K562 (cell line): ENCODE measurements at regions not wholly inside any gene's neighbourhood (a gene's known extent, or its start where the extent isn't known, plus 50 kb on each side); places are given as distances from the start of the nearest gene placed in this dataset.

Experiments used
- ATAC-seq: fragments of 200-7000 bp; cut with Tn5 transposase; 3 replicates; pipeline ENCODE4 v1.9.1; 2020; ENCODE audit warnings: moderate library complexity
- BruUV-seq: library from RNA; stranded (reverse); fragments of 400-500 nt; replicated peaks from 2 replicates; lab custom pipeline; 2021; lab: Mats Ljungman, UMichigan
- CTCF ChIA-PET: fragments of 300-600 bp; formaldehyde crosslinking; extraction: SDS; loops from one replicate; lab custom pipeline; 2021; ENCODE audit warnings: low intra/inter-chr PET ratio; lab: Yijun Ruan, JAX
- POLR2A ChIA-PET: fragments of 300-600, 350-650 bp; sonication (Branson Sonifier 250); formaldehyde crosslinking; extraction: SDS; loops from one replicate; lab custom pipeline; 2021; ENCODE audit warnings: antibody characterized with exemption, inconsistent platforms; lab: Yijun Ruan, JAX
- DNase-seq, 4 experiments: peaks; one replicate each; pipeline versions ENCODE4 v3.0.0 to v3.0.0-alpha.2; 2011 to 2018; ENCODE audit warnings: low spot score in 3 of 4, mixed read lengths in 3 of 4; ENCODE audit errors: extremely low read depth in 1 of 4
- FAIRE-seq: peaks from 2 replicates; lab custom pipeline; 2011; peaks lifted over from hg19 to GRCh38; lab: Jason Lieb, UNC
- H2AFZ ChIP-seq: 2 replicates; pipeline ENCODE4 v1.6.0; 2011; ENCODE audit warnings: low read depth, low read length, control low read depth, inconsistent platforms
- H3K27ac ChIP-seq: fragments of 200-600 bp; 3 replicates; pipeline ENCODE4 v1.8.0; 2011; ENCODE audit warnings: low read depth, mild to moderate bottlenecking, control low read depth, inconsistent platforms, low read length, moderate library complexity, mixed read lengths; ENCODE audit errors: extremely low read depth
- H3K27me3 ChIP-seq, 2 experiments: fragments of 300-600 bp in 1 of 2; 2 replicates in 1 of 2; 3 replicates in 1 of 2; pipeline versions ENCODE4 v1.6.0 to v1.8.0; 2011; ENCODE audit warnings: inconsistent platforms in 2 of 2, low read length in 2 of 2, mild to moderate bottlenecking in 1 of 2, mixed read lengths in 1 of 2, moderate library complexity in 1 of 2; ENCODE audit not compliant: control insufficient read depth in 2 of 2, insufficient read depth in 2 of 2
- H3K36me3 ChIP-seq: fragments of 300-600 bp; 3 replicates; pipeline ENCODE4 v1.8.0; 2011; ENCODE audit warnings: mild to moderate bottlenecking, low read length, inconsistent platforms; ENCODE audit not compliant: control insufficient read depth, insufficient read depth
- H3K4me1 ChIP-seq, 2 experiments: fragments of 200-600 bp in 1 of 2; replicated peaks in 1 of 2; 2 replicates in 1 of 2; 3 replicates in 1 of 2; pipeline versions ENCODE4 v1.5.1 to v1.8.0; 2011; ENCODE audit warnings: inconsistent platforms in 2 of 2, low read length in 2 of 2, mild to moderate bottlenecking in 1 of 2, mixed read lengths in 1 of 2, moderate library complexity in 1 of 2; ENCODE audit not compliant: control insufficient read depth in 2 of 2, insufficient read depth in 2 of 2
- H3K4me2 ChIP-seq: 2 replicates; pipeline ENCODE4 v1.6.1; 2011; ENCODE audit warnings: low read length, control low read depth, inconsistent platforms, mixed read lengths; ENCODE audit not compliant: insufficient read depth
- H3K4me3 ChIP-seq: fragments of 200-600 bp; sonication (generic), shearing (Covaris generic); 2 replicates; pipeline ENCODE4 v1.5.1; 2016; ENCODE audit warnings: control low read depth, inconsistent platforms
- H3K79me2 ChIP-seq: fragments of 200-600 bp; 3 replicates; pipeline ENCODE4 v1.8.0; 2011; ENCODE audit warnings: low read length, inconsistent platforms; ENCODE audit not compliant: control insufficient read depth, insufficient read depth
- H3K9ac ChIP-seq, 2 experiments: 2 replicates each; pipeline versions ENCODE4 v1.6.0 to v1.6.1; 2011; ENCODE audit warnings: low read depth in 2 of 2, low read length in 2 of 2, control low read depth in 1 of 2, inconsistent platforms in 1 of 2, mild to moderate bottlenecking in 1 of 2, mixed read lengths in 1 of 2; ENCODE audit not compliant: insufficient read depth in 1 of 2
- H3K9me1 ChIP-seq: one replicate; pipeline ENCODE4 v1.6.0; 2011; ENCODE audit warnings: inconsistent platforms, mild to moderate bottlenecking, low read length, moderate library complexity; ENCODE audit not compliant: control insufficient read depth, insufficient read depth
- H3K9me3 ChIP-seq: replicated peaks from 2 replicates; pipeline ENCODE4 v1.5.1; 2011; ENCODE audit warnings: low read depth, low read length, inconsistent platforms; ENCODE audit not compliant: control insufficient read depth, insufficient read depth
- H4K20me1 ChIP-seq: replicated peaks from 2 replicates; pipeline ENCODE4 v1.6.1; 2011; ENCODE audit warnings: low read length, inconsistent platforms, mixed read lengths; ENCODE audit not compliant: control insufficient read depth, insufficient read depth
- KAT8 ChIP-seq: fragments of 450-650 bp; IDR thresholded peaks from 2 replicates; pipeline ENCODE4 v1.6.1; 2016; ENCODE audit warnings: low read depth, mild to moderate bottlenecking
- KLF6 ChIP-seq: fragments of 250-450 bp; sonication (Bioruptor Pico); IDR thresholded peaks from 2 replicates; pipeline ENCODE4 v1.4.0; 2020; ENCODE audit warnings: mild to moderate bottlenecking, moderate library complexity, borderline replicate concordance
- WGBS: fragments of 100-300 bp; shearing (Covaris generic); methylation state at CpG from one replicate; pipeline ENCODE4 v1.1.6; 2016; ENCODE audit warnings: low coverage, mixed read lengths; ENCODE audit not compliant: insufficient coverage; ENCODE audit errors: missing lambda C conversion rate; 5-methylcytosine and 5-hydroxymethylcytosine counted together
- in situ Hi-C: fragments of 300-500 bp; cut with MboI; formaldehyde crosslinking; loops from 4 replicates; pipeline ENCODE4 v1.15.0; 2018; ENCODE audit warnings: inconsistent platforms, mixed read lengths
- intact Hi-C: fragments of 100-400 bp; cut with micrococcal nuclease; formaldehyde crosslinking; loops from 2 replicates; pipeline ENCODE4 v1.14.2; 2022
- TF ChIP-seq, protein P1 (sequence below): fragments of 450-650 bp; IDR thresholded peaks from 2 replicates; pipeline ENCODE4 v1.6.1; 2018; ENCODE audit not compliant: partially characterized antibody

DNA sequence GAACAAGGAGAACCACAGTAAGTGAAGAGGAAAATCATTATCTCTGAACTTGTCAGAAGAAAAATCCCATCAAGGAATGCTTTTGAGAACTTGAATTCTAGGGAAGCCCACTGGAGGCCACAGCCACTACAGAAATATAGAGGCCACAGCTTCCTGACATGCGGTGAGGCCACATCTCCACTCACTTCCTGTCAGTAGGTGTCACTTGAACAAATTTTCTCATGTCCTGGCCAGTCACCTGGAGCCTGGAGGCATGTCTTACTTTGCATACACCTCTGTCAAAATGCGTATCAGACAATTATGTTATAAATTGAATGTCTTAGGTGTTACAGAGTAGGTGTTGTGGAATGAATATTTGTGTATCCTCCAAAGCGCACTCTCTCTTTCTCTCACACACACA, 370.3 kb downstream of the DAD1 start:
- in situ Hi-C loops: no loop called here
- Histone ChIP-seq H3K9me3 (no peaks in the 10 kb centered on the region), H3K27me3 (no peaks in the 10 kb centered on the region), H3K4me2 (no peak overlapping the region), H3K27ac (no peak overlapping the region), H2AFZ (no peak overlapping the region), H3K4me1 (no peaks in the 10 kb centered on the region), H3K36me3 (no peaks in the 10 kb centered on the region), H3K4me3 (no peak overlapping the region), H3K79me2 (no peaks in the 10 kb centered on the region), H3K9ac (no peak overlapping the region), H4K20me1 (no peaks in the 10 kb centered on the region), H3K9me1 (no peaks in the 10 kb centered on the region)
- DNase-seq: no peak
- FAIRE-seq: no peak
- no peak for ATAC-seq
- no peak for TF ChIP-seq KAT8
- TF ChIP-seq, protein P1, sequence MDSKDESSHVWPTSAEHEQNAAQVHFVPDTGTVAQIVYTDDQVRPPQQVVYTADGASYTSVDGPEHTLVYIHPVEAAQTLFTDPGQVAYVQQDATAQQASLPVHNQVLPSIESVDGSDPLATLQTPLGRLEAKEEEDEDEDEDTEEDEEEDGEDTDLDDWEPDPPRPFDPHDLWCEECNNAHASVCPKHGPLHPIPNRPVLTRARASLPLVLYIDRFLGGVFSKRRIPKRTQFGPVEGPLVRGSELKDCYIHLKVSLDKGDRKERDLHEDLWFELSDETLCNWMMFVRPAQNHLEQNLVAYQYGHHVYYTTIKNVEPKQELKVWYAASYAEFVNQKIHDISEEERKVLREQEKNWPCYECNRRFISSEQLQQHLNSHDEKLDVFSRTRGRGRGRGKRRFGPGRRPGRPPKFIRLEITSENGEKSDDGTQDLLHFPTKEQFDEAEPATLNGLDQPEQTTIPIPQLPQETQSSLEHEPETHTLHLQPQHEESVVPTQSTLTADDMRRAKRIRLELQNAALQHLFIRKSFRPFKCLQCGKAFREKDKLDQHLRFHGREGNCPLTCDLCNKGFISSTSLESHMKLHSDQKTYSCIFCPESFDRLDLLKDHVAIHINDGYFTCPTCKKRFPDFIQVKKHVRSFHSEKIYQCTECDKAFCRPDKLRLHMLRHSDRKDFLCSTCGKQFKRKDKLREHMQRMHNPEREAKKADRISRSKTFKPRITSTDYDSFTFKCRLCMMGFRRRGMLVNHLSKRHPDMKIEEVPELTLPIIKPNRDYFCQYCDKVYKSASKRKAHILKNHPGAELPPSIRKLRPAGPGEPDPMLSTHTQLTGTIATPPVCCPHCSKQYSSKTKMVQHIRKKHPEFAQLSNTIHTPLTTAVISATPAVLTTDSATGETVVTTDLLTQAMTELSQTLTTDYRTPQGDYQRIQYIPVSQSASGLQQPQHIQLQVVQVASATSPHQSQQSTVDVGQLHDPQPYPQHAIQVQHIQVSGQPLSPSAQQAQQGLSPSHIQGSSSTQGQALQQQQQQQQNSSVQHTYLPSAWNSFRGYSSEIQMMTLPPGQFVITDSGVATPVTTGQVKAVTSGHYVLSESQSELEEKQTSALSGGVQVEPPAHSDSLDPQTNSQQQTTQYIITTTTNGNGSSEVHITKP: no peak
- no peak for TF ChIP-seq KLF6 (CRISPR knock-in tag)
- POLR2A ChIA-PET: no interaction called here
- intact Hi-C loops: no loop called here
- WGBS: 0% methylated on average over 1 of the region's 3 CpGs
- CTCF ChIA-PET: no interaction called here
- BruUV-seq: no TSS peak
